ENCODE measurements at regions not wholly inside any gene's neighbourhood (a gene's known extent, or its start where the extent isn't known, plus 50 kb on each side); places are given as distances from the start of the nearest gene placed in this dataset.

DNA sequence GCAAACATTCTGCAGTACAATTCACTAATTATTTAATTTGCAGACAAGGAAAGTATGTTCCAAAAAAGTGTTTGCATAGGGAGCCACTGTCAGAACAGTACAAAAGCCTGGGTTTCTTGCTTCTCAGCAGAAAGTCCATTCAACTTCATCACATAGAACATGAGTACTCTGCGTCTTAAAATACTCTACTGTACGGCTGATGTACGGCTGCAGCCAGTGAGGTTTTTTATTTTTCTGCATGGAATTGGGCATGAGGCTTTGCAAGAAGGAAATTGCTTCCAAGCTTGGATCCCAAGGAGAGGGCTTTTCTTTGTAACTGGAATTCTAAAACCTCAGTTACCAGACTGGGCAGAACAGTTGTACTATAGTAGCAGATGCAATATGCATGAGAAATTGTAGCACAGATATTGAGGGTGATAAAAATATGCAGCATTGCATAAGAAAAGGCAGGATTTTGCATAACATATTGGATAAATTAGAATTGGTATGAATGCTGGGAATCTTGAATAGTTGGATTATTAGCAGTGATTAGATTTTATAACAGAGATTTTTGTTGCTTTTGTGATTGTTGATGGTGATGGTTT is 178.1 kb upstream of the CDH9 start:
- intact Hi-C loops (cut with DNase I), result no loop called here
- H3K27me3 ChIP-seq, result no peaks in the 10 kb centered on the region
- H3K4me1 ChIP-seq (ENCODE audit: insufficient read depth), result no peaks in the 10 kb centered on the region
- H3K4me3 ChIP-seq, result no peak overlapping the region
- 63 to 77% (median 64%) methylated on average over 3 of the region's 3 CpGs for WGBS, 3 donors
- H3K9me3 ChIP-seq, result no peaks in the 10 kb centered on the region
- DNase-seq, result no peak
- no peaks in the 10 kb centered on the region for H3K36me3 ChIP-seq
- TF ChIP-seq POLR2A (IDR thresholded peaks at IDR 0.05) (no peak), EP300 (IDR thresholded peaks at IDR 0.05) (no peak)
- TF ChIP-seq, protein P1, sequence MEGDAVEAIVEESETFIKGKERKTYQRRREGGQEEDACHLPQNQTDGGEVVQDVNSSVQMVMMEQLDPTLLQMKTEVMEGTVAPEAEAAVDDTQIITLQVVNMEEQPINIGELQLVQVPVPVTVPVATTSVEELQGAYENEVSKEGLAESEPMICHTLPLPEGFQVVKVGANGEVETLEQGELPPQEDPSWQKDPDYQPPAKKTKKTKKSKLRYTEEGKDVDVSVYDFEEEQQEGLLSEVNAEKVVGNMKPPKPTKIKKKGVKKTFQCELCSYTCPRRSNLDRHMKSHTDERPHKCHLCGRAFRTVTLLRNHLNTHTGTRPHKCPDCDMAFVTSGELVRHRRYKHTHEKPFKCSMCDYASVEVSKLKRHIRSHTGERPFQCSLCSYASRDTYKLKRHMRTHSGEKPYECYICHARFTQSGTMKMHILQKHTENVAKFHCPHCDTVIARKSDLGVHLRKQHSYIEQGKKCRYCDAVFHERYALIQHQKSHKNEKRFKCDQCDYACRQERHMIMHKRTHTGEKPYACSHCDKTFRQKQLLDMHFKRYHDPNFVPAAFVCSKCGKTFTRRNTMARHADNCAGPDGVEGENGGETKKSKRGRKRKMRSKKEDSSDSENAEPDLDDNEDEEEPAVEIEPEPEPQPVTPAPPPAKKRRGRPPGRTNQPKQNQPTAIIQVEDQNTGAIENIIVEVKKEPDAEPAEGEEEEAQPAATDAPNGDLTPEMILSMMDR (IDR thresholded peaks at IDR 0.05), result no peak
- no peak overlapping the region for H3K27ac ChIP-seq

DNA sequence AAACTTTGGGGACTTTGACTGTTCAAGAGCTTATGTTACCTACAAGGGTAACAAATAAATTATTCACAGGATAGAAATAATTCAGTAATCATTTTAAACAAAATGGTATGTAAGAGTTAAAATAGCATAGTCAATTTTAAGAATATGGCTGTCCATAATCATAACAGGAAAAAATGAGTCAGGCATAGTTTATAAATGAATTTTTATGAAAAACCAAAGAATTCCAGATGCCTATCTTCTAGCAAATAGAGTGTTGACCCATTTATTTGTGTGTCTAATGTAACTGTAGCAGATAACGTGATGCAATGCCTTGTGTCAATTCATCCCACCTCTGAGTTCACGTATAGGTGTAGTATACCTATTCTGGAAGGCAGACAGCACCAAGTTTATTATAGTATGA is 169.7 kb upstream of the CDH9 start:
- WGBS, 3 donors, result 70 to 76% (median 73%) methylated on average over 2 of the region's 2 CpGs
- Histone ChIP-seq H3K9me3 (peaks cover 0 to 4% of the 10 kb centered on the region in 2 donors), H3K4me1 (ENCODE audit: insufficient read depth) (no peaks in the 10 kb centered on the region), H3K27ac (no peak overlapping the region), H3K36me3 (no peaks in the 10 kb centered on the region), H3K4me3 (no peak overlapping the region), H3K27me3 (no peaks in the 10 kb centered on the region)
- DNase-seq, result no peak
- TF ChIP-seq, protein P1 (IDR thresholded peaks at IDR 0.05), result no peak
- TF ChIP-seq POLR2A (IDR thresholded peaks at IDR 0.05) (no peak), EP300 (IDR thresholded peaks at IDR 0.05) (no peak)
- intact Hi-C loops (cut with DNase I), result no loop called here

DNA sequence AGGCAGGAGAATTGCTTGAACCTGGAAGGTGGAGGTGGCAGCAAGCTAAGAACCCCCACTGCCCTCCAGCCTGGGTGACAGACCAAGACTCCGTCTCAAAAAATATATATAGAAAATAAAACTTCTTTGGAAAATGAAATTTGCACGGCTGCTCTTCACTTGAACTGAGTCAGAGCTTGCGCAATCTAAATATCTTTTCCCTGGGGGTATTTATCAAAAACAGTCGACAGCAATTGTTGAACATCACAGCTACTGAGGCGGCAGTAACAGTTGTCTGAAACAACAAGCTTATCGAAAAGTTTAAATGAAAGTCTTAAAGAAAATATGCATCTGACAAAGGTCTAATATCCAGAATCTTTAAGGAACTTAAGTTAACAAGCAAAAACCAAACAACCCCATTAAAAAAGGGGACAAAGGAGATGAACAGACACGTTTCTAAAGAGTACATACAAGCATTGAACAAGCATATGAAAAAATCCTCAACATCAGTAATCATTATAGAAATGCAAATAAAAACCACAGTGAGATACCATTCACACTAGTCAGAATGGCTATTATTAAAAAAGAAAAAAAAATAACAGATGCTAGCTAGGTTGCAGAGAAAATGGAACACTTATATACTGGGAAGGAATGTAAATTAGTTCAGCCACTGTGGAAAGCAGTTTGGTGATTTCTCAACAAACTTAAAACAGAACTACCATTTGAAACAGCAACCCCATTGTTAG is 153.6 kb upstream of the CDH9 start:
- intact Hi-C loops (cut with DNase I), result no loop called here
- TF ChIP-seq, protein P1 (IDR thresholded peaks at IDR 0.05), result no peak
- TF ChIP-seq EP300 (IDR thresholded peaks at IDR 0.05) (no peak), POLR2A (IDR thresholded peaks at IDR 0.05) (no peak)
- Histone ChIP-seq H3K4me1 (ENCODE audit: insufficient read depth) (no peaks in the 10 kb centered on the region), H3K27ac (no peak overlapping the region), H3K4me3 (no peak overlapping the region), H3K36me3 (no peaks in the 10 kb centered on the region), H3K27me3 (no peaks in the 10 kb centered on the region), H3K9me3 (no peaks in the 10 kb centered on the region)
- no peak for DNase-seq
- WGBS, 3 donors, result 69 to 87% (median 77%) methylated on average over 7 of the region's 7 CpGs

DNA sequence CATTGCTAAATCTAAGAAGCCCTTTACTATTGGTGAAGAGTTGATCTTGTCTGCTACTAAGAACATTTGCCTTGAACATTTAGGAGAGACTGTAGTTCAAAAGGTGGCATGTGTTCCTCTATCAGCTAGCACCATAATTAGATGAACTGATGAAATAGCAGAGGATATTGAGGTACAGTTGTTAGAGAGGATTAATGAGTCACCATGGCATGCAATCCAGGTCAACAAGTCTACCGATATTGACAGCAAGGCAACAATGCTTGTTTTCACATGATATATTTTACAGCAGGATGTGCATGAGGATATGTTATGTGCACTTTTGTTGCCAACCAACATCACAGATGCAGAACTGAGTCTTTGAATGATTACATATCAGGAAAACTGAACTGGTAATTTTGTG is 134.3 kb upstream of the CDH9 start:
- DNase-seq, result no peak
- Histone ChIP-seq H3K27me3 (no peaks in the 10 kb centered on the region), H3K27ac (no peak overlapping the region), H3K9me3 (no peaks in the 10 kb centered on the region), H3K4me3 (no peak overlapping the region), H3K4me1 (ENCODE audit: insufficient read depth) (no peaks in the 10 kb centered on the region), H3K36me3 (no peaks in the 10 kb centered on the region)
- intact Hi-C loops (cut with DNase I), result no loop called here
- TF ChIP-seq, protein P1 (IDR thresholded peaks at IDR 0.05), result no peak
- no peak for TF ChIP-seq EP300 (IDR thresholded peaks at IDR 0.05)
- no peak for TF ChIP-seq POLR2A (IDR thresholded peaks at IDR 0.05)
- 90 to 100% (median 94%) methylated on average over 1 of the region's 1 CpG for WGBS, 3 donors

Measured in ovary (tissue), 7 donors.